HG02870 (cell line): ENCODE measurements at regions not wholly inside any gene's neighbourhood (a gene's known extent, or its start where the extent isn't known, plus 50 kb on each side); places are given as distances from the start of the nearest gene placed in this dataset.

Experiments
- ATAC-seq: cut with Tn5 transposase; IDR thresholded peaks from one replicate; pipeline ENCODE4 v1.9.1; 2021; ENCODE audit warnings: mild to moderate bottlenecking, moderate library complexity; ENCODE audit not compliant: unreplicated experiment

DNA sequence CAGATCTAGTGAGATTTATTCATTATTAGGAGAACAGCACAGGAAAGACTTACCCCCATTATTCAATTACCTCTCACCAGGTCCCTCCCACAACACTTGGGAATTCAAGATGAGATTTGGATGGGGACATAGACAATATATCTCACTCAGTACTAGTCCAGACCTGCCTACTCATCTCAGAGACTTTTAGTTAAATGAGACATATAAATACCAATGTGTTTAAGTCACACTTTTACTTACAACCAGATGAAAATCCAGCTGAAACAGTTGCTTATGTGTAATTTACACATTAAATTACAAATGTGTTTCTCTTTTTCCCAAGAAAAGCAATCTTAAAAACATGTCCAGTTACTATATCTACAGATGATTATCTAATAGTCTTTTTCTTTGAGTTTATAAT, 1145.6 kb downstream of the KCNT2 start:
- ATAC-seq: no peak

DNA sequence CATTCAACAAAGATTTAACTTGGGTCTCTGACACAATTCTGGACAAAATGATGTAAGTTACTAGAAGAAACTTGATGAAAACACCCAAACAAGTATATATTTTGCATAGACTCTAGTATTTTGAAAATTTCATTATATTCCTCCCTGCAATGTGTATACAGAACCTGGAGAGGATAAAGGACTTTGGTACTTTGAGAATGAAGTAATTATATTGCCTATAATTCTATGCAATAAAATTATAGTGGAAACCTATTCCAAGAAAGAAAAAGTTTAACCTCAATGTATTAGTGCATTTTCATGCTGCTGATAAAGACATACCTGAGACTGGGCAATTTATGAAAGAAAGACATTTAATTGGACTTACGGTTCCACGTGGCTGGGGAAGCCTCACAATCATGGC, 1146.1 kb downstream of the KCNT2 start:
- no peak for ATAC-seq

DNA sequence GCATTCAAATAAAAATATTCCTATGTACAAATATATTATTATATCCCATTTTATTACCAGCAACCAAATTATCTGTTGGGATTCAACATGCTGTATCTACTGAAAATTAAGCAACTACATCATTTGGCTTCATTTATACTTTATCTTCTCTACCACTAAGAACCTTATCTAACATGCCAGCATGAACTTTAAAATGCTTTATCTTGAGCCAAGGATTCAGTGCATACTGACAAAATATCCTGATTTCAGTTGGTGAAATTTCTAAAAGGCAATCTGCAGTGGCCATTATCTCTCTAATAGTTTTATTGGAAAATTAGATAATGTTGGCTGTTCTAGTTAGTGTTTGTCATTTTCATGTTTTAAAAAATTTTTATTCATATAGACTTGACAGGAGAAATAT, 1149.9 kb downstream of the KCNT2 start:
- no peak for ATAC-seq

DNA sequence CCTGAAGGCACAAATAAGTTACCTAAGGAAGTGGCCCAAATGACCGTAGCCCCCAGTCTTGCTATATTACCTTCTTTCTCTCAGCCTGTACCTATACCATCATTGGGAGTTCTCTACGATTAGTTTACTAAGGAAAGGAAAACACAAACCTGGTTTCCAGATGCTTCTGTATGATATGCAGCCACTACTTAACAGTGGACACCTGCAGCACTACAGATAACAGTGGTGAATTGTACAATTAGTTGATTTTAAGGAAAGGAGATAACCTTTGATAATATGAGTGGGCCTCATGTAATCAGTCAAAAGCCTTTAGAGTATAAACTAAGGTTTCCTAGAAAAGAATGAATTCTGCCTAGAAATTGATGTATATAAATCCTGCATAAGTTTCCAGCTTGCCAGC, 1157.4 kb downstream of the KCNT2 start:
- ATAC-seq: no peak

DNA sequence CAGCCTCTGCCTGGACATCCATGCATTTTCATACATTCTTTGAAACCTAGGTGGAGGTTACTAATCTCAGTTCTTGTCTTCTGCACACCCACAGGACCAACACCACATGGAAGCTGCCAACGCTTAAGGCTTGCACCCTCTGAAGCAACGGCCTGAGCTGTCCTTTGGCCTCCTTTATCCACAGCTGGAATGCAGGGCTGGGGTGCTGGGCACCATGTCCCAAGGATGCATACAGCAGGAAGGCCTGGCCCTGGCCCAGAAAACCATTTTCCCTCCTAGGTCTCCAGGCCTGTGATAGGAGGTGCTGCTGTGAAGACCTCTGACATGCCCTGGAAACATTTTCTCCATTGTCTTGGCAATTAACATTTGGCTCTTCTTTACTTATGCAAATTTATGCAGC, 1168.6 kb downstream of the KCNT2 start:
- ATAC-seq: no peak

DNA sequence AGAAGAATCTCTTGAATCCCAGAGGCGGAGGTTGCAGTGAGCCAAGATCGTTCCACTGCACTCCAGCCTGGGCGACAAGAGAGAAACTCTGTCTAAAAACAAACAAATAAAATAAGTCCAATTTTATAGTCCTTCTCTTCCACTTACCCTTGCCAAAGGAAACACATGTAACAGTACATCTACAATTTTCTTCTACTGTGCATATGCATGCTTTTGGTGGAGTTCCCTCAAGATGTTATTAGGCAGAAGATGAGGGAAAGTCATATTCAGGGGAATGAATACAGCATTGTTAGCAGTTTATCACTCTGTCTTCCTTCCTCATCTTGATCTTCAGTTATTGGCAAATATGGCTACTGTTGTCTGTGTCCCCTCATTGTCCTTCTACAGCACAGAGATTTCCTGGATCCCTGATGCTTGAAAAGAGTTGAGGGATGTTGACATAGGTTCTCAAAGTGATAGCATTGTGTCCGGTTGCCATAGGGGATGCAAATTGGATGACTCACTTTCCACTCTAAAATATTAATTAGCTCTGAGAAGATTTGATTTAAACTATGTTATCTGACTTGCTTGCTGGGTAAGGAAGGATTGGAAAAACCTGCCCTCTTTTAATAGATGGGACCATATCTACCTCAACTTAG, 1173.6 kb downstream of the KCNT2 start:
- ATAC-seq: no peak

DNA sequence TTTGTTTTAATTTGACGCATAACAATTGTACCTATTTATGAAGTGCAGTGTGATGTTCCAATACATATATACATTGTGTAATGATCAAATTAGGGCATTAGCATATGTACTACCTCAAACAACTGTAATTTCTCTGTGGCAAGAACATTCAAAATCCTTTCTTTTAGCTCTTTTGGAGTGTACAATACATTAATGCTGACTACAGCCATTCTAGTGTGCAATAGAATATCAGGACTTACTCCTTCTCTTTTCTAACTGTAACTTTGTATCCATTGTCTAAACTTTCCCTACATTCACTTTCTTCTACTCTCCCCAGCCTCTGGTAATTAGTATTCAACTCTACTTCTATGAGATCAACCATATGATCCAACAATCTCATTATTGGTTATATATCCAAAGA, 1177.4 kb downstream of the KCNT2 start:
- ATAC-seq: no peak

DNA sequence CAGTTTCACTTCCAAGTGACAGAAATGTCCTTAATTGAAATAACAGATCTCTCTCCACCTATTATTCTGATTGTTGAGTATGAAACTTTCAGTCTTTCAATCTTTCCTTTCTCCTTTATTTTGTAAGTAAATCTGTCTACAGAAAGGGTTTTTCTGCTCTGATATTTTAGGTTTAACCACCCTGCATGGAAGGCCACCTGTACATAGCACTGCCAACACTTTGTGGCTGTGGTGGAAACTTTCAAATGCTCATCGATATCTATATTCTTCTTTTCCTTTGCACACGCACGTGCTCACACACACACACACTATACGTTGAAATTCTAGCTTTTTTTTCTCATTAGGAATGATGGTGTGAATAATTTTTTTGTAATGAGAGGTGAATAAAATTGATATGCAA, 1179.3 kb downstream of the KCNT2 start:
- ATAC-seq: no peak

DNA sequence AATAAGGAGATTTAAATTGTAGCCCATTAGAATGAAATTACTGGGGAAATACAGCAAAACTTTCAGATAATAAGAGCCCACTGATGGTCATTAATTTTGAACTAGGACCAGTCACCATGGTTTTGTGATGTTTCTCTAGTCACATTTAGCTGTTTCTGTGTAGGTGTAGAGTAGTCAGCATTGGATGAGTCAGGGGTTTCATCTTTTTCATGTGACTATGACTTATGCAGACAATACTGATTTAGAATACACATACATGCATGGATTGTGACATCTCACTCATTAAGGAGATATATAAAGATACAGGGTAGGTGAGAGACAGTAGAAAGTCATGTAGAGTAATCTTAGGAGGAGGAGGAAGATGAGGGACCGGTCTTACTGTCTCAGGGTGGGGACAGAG, 1192.7 kb downstream of the KCNT2 start:
- ATAC-seq: no peak

DNA sequence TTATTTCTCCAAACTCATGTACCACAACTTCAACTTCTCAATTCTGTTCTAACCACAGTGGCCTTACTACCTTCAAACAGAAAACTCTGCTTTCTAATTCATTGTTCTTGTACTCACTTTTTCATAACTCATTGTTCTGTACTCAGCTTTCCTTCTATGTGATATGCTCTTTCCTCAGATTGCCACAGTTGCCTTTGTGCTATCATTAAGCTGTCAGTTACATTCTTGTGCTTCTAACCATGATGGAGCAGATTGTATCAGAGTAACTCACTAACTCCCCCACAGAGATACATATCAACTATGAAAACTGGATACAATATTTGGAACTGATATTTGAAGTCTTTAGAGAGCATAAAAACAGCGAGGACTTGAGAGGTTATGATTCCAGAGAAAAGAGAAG, 1213.7 kb downstream of the KCNT2 start:
- ATAC-seq: no peak

DNA sequence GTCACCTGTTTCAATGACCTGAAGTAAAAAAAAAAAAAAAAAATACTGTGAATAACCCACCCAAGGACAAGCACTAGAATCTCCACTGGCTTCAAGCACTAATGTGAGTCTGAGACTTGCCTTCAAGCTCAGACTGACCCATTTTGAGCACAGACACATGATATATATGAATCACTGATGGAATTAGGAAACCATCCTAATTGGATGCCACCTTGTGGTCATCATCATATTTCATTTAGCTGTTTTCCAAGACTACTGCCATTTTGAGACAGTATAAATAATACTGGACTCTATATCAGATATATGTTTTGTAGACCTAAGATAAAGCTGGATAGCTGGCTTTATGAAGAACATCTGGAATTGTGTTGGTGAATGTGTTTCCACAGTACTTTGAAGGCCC, 1232.0 kb downstream of the KCNT2 start:
- ATAC-seq: no peak

DNA sequence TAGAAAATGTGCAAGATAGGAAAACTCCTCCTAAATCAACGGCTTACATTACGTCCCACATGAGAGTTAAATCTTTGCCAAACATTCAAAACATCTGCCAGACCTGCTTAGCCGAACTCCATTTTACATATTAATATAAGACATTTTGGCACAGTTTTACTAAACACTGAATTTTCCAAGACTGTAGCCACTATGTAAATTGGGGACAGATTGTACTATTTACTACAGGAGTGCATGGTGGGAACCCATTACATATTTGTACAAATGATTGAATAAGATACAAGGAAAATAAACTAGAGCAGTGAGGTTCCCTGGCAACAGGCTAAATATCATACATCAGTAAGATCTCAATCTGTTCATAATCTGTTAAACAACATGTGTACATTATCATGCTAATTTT, 1234.4 kb downstream of the KCNT2 start:
- no peak for ATAC-seq

DNA sequence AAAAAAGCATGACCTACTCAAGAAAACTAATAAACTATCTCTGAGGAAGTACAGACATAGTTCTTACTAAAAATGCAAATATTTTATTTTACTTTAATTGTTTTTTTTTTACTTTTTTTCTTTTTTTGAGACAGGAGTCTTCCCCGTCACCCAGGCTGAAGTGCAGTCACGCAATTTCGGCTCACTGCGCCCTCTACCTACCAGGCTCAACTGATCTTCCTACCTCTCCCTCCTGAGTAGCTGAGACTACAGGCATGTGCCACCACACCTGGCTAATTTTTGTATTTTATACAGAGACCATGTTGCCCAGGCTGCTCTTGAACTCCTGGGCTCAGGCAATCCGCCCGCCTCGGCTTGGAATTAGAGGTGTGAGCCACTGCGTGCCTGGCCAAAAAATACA, 1263.1 kb downstream of the KCNT2 start:
- ATAC-seq: no peak

DNA sequence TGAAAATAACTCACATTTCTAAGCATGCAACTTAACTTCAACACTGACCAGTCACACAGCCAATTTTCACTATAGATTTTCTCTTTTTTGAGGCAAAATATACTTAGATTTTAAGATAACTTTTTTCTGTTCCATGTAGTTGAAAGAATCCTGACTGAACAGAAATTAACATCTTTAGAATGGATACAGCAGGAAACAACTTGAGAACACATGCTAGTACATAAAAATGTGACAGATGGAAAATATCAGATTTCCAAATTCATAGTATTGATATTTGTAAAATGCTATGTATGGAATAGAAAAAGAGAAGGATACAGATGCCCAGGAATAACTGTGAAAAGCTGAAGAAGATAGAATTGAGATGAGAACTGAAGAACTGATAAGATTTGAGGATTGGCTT, 1270.6 kb downstream of the KCNT2 start:
- ATAC-seq: no peak

DNA sequence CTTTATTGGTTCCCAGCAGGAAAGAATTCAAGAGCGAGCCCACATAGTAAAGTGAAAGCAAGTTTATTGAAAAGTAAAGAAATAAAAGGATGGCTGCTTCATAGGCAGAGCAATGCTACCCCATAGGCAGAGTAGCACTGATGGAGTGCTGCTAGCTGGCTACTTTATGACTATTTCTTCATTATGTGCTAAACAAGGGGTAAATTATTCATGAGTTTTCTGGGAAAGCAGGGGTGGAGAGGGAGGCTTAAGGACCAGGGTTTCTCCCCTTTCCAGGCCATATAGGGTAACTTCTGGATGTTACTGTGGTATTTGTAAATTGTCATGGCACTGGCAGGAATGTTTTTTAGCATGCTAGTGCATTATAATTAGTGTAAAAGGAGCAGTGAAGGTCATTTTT, 1271.4 kb downstream of the KCNT2 start:
- no peak for ATAC-seq

DNA sequence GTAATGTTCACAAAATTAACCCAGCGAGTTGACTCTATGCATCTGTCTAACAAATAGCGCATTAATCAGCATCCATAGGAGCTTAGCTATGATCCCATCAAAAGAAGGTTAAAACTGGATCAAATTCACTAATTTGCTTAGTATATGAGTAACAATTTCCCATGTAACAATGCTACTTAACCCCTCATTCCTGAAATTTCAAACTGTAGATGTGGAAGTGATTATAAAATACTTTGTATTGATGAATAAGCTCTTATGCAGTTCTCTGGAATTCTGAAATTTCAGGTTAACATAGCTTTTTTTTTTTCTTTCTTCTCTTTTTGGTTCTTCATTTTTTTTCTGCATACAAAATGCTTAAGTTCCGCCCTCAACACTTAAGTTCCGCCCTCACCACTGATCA, 1272.7 kb downstream of the KCNT2 start:
- ATAC-seq: no peak

DNA sequence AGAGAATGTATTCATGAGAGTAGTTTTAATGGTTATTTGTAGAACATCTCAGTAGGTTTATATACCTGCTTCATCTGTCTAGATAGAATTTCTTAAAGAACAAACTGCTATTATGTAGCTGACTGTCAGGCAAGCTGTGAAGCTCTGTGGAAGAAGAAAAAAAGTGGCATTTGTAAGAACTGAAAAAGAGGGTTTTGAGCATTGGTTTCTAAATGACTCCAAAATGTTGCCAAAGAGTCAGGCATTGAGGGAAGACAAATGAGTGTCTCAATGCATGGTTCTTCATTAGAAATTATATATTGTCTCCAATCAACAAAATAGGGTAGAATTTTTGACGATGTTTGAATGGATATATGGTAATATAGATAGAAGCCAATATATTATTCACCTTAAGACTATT, 1276.1 kb downstream of the KCNT2 start:
- ATAC-seq: no peak

DNA sequence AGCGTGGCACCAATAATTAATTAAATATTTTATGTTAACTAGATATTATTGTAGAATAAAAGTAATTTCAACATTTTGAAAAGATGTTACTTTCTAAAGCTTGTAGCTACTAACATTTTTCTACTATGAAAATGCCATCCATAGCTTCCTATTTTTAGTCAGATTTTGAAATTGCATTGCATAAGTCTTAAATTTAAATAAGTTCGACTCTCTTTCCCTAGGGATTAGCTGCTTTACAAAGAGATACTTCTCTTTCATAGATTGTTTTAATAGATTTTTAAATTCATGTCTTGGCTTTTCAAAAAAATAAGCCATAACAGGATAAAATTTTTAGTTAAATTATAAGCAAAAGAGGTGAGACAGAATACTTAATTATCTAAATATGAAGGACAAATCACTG, 1279.6 kb downstream of the KCNT2 start:
- no peak for ATAC-seq

DNA sequence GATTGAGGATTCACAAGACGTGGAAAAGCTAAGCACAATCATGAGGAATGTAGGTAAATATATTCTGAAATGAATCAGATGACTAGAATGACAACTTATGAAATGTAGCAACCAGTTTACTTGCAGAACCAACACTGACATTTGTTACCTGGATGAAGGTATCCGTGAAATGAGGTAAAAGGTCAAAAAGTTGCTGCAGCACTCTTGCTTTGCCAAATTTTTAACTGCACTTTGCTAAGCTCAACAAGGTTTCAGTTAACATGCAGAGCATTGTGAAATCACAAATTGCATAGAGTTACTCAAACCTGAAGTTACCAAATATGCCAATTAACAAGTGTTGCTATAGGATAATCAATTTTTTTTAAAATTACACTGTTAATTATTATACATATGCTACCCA, 1280.1 kb downstream of the KCNT2 start:
- ATAC-seq: no peak

DNA sequence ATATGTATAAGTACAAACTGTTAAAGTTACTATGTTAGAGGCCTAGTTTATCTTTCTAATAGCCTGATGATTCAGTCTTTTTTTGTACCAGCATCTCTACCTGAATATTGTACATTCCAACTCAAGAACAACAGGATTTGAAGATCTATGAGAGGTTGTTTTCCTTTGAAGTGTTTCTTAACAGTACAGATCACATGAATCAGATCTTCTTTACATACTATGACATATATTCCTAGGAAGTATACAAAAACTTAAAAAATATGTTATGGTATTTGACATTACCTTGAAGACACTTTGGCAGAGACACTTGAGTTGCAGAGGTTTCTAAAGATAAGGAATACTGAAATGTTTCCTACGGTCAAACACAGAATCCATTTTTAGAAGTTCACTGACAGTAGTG, 1280.9 kb downstream of the KCNT2 start:
- no peak for ATAC-seq

DNA sequence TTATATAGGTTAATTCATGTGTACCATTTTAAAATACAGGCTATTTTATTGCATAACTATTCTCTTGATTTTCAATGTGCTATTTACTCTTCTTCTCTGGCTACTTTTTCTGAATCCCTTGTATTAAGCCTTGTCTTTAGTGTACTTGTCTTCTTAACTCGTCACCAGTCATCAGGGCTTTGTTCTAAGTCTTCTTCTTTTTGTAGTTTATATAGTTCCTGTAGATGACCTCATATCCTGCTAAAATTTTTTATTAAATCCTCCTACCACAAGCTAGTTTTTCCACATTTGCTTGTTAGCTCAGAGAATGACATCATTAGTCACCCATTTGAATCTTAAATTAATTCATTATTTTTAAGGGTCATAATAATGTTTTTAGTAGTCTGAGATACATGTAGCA, 1281.9 kb downstream of the KCNT2 start:
- ATAC-seq: no peak

DNA sequence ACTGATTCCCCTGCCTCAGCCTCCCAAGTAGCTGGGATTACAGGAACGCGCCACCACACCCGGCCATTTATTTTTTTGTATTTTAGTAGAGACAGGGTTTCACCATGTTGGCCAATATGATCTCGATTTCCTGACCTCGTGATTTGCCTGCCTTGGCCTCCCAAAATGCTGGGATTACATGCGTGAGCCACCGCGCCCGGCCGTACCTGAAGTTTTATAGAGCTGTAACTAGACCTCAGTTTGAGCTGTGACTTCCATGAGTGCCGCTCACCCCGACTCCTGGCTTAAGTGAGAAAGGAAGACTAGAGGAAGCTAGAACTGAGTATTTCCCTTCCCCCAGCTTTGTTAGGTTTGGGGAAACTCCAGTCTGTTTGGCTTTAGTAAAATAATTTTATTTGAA, 1283.1 kb downstream of the KCNT2 start:
- ATAC-seq: no peak

DNA sequence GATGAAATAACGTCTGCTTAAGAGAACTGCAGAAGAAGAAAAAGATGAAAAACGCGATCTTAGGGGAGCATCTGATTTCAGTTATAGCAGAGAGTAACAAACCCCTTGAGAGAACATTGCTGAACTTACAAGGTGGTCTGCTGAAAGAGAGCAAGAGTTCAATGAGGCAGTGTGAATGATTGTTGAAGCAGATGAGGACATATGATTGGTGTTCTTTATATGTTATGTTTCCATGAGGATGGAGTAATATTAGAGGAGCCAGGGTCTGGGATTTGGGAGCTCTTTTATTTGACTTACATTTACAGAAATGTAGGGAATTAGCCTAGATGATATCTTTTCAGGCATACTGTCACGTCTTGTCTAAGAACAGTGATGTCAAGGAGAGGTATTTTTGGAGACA, 1302.0 kb downstream of the KCNT2 start:
- no peak for ATAC-seq

DNA sequence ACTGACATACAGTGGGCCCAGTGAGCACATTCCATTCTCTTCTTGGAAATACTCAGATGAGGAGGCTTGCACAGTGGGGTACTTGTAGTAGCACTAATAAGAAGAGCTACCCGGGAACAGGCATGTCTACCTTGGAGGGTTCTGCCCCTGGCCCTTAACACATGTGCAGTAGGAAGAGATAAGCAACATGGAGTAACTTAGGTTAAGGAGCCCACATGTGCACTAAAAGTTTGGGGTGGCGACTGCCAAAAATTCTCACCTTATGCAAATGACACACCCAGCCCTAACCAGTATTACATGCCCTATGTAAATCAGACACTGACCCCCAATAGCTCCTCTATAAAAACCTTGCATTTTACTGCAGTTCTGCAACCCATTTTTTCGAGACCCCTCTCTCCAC, 1313.3 kb downstream of the KCNT2 start:
- no peak for ATAC-seq
